ENCODE measurements at regions not wholly inside any gene's neighbourhood (a gene's known extent, or its start where the extent isn't known, plus 50 kb on each side); places are given as distances from the start of the nearest gene placed in this dataset.

GRCh38 chr16:16928532-16929109 is 542.1 kb downstream of the XYLT1 start:
- Mint-ChIP-seq H3K27ac (ENCODE audit: unreplicated experiment) (no peak overlapping the region), H3K4me3 (ENCODE audit: unreplicated experiment) (no peak overlapping the region), H3K4me1 (ENCODE audit: low read depth, unreplicated experiment) (no peaks in the 10 kb centered on the region), H3K27me3 (ENCODE audit: low read depth, unreplicated experiment) (peaks cover 5% of the 10 kb centered on the region), H3K36me3 (ENCODE audit: low read depth, unreplicated experiment) (no peaks in the 10 kb centered on the region), H3K9me3 (ENCODE audit: unreplicated experiment) (no peaks in the 10 kb centered on the region)
- Histone ChIP-seq H3K36me3 (ENCODE audit: insufficient read depth, low read length) (no peaks in the 10 kb centered on the region), H3K4me1 (ENCODE audit: insufficient read depth, low read length) (no peaks in the 10 kb centered on the region), H4K20me1 (ENCODE audit: insufficient read depth, low read length) (no peaks in the 10 kb centered on the region), H3K9me3 (ENCODE audit: insufficient read depth, low read depth, low read length) (no peaks in the 10 kb centered on the region), H3K4me2 (ENCODE audit: low read length) (no peak overlapping the region), H3K27me3 (ENCODE audit: insufficient read depth, low read length) (no peaks in the 10 kb centered on the region), H3K27ac (ENCODE audit: low read depth, low read length) (no peak overlapping the region), H3K79me2 (ENCODE audit: insufficient read depth, low read length) (no peaks in the 10 kb centered on the region), H2AFZ (ENCODE audit: low read depth, low read length) (no peak overlapping the region), H3K4me3 (ENCODE audit: insufficient read depth, low read depth, low read length) (no peak overlapping the region), H3K9ac (ENCODE audit: low read length) (no peak overlapping the region)
- no peak for DNase-seq (ENCODE audit: low read depth)
- FAIRE-seq = no peak
- no peak for TF ChIP-seq CTCF (IDR thresholded peaks at IDR 0.05; ENCODE audit: insufficient read depth, low read depth, low read length)
- TF ChIP-seq EZH2 (IDR thresholded peaks at IDR 0.05; ENCODE audit: insufficient read depth, low read length) = no peak

GRCh38 chr16:16930309-16931000 is 540.3 kb downstream of the XYLT1 start:
- Histone ChIP-seq H3K9ac (ENCODE audit: low read length) (no peak overlapping the region), H3K9me3 (ENCODE audit: insufficient read depth, low read depth, low read length) (no peaks in the 10 kb centered on the region), H3K36me3 (ENCODE audit: insufficient read depth, low read length) (no peaks in the 10 kb centered on the region), H4K20me1 (ENCODE audit: insufficient read depth, low read length) (no peaks in the 10 kb centered on the region), H3K27ac (ENCODE audit: low read depth, low read length) (no peak overlapping the region), H2AFZ (ENCODE audit: low read depth, low read length) (no peak overlapping the region), H3K79me2 (ENCODE audit: insufficient read depth, low read length) (no peaks in the 10 kb centered on the region), H3K4me2 (ENCODE audit: low read length) (no peak overlapping the region), H3K27me3 (ENCODE audit: insufficient read depth, low read length) (no peaks in the 10 kb centered on the region), H3K4me1 (ENCODE audit: insufficient read depth, low read length) (no peaks in the 10 kb centered on the region), H3K4me3 (ENCODE audit: insufficient read depth, low read depth, low read length) (no peak overlapping the region)
- Mint-ChIP-seq H3K27me3 (ENCODE audit: low read depth, unreplicated experiment) (peaks cover 2% of the 10 kb centered on the region), H3K9me3 (ENCODE audit: unreplicated experiment) (no peaks in the 10 kb centered on the region), H3K4me3 (ENCODE audit: unreplicated experiment) (no peak overlapping the region), H3K27ac (ENCODE audit: unreplicated experiment) (no peak overlapping the region), H3K36me3 (ENCODE audit: low read depth, unreplicated experiment) (no peaks in the 10 kb centered on the region), H3K4me1 (ENCODE audit: low read depth, unreplicated experiment) (no peaks in the 10 kb centered on the region)
- DNase-seq (ENCODE audit: low read depth) (no peak), FAIRE-seq (no peak)
- TF ChIP-seq EZH2 (IDR thresholded peaks at IDR 0.05; ENCODE audit: insufficient read depth, low read length) (no peak), CTCF (IDR thresholded peaks at IDR 0.05; ENCODE audit: insufficient read depth, low read depth, low read length) (no peak)

- FAIRE-seq = no peak
- TF ChIP-seq EZH2 (IDR thresholded peaks at IDR 0.05; ENCODE audit: insufficient read depth, low read length) = no peak
These were observed 536.9 kb downstream of the XYLT1 start for GRCh38 chr16:16933861-16934260.

More at GRCh38 chr16:16933861-16934260, 536.9 kb downstream of the XYLT1 start:
- Histone ChIP-seq H3K27me3 (ENCODE audit: insufficient read depth, low read length) (no peaks in the 10 kb centered on the region), H3K4me1 (ENCODE audit: insufficient read depth, low read length) (no peaks in the 10 kb centered on the region), H3K9me3 (ENCODE audit: insufficient read depth, low read depth, low read length) (no peaks in the 10 kb centered on the region), H3K9ac (ENCODE audit: low read length) (no peak overlapping the region), H3K27ac (ENCODE audit: low read depth, low read length) (no peak overlapping the region), H4K20me1 (ENCODE audit: insufficient read depth, low read length) (no peaks in the 10 kb centered on the region), H3K4me2 (ENCODE audit: low read length) (no peak overlapping the region), H3K4me3 (ENCODE audit: insufficient read depth, low read depth, low read length) (no peak overlapping the region), H3K36me3 (ENCODE audit: insufficient read depth, low read length) (no peaks in the 10 kb centered on the region), H3K79me2 (ENCODE audit: insufficient read depth, low read length) (no peaks in the 10 kb centered on the region), H2AFZ (ENCODE audit: low read depth, low read length) (no peak overlapping the region)
- no peak overlapping the region for H3K27ac Mint-ChIP-seq (ENCODE audit: unreplicated experiment)
- no peaks in the 10 kb centered on the region for H3K36me3 Mint-ChIP-seq (ENCODE audit: low read depth, unreplicated experiment)
- no peaks in the 10 kb centered on the region for H3K4me1 Mint-ChIP-seq (ENCODE audit: low read depth, unreplicated experiment)
- peaks cover 2% of the 10 kb centered on the region for H3K27me3 Mint-ChIP-seq (ENCODE audit: low read depth, unreplicated experiment)
- no peak for DNase-seq (ENCODE audit: low read depth)
- H3K9me3 Mint-ChIP-seq (ENCODE audit: unreplicated experiment) = no peaks in the 10 kb centered on the region
- H3K4me3 Mint-ChIP-seq (ENCODE audit: unreplicated experiment) = no peak overlapping the region

Measured in astrocyte (in vitro differentiated cells and primary cell).